ENCODE measurements at regions not wholly inside any gene's neighbourhood (a gene's known extent, or its start where the extent isn't known, plus 50 kb on each side); places are given as distances from the start of the nearest gene placed in this dataset.

- TF ChIP-seq CTCF (IDR thresholded peaks at IDR 0.05) (no peak), POLR2A (IDR thresholded peaks at IDR 0.05) (no peak)
These were observed 1388.6 kb upstream of the PIK3C3 start for GRCh38 chr18:40566510-40566844.
